ENCODE measurements at regions not wholly inside any gene's neighbourhood (a gene's known extent, or its start where the extent isn't known, plus 50 kb on each side); places are given as distances from the start of the nearest gene placed in this dataset.
"Not testable (repeated sequence)": the region's sequence is repeated elsewhere in the genome, so short reads cannot be mapped to it uniquely, and the experiment has no call there.

GRCh38 chr9:40986332-40986731 is 142.1 kb downstream of the FOXD4L6 start:
- TF ChIP-seq CTCF (IDR thresholded peaks at IDR 0.05); REST (IDR thresholded peaks at IDR 0.05; ENCODE audit: insufficient read depth in 1 of 2, low read depth in 2 of 2, low read length in 1 of 2); TCF7L2 (IDR thresholded peaks at IDR 0.05; ENCODE audit: low read depth, low read length): not testable (repeated sequence)
